ENCODE measurements at regions not wholly inside any gene's neighbourhood (a gene's known extent, or its start where the extent isn't known, plus 50 kb on each side); places are given as distances from the start of the nearest gene placed in this dataset.

GRCh38 chr3:177597311-177598096 lies 400.2 kb upstream of the TBL1XR1 start (continued):
- TF ChIP-seq RAD21 (IDR thresholded peaks at IDR 0.05 in 1 of 2, conservative IDR thresholded peaks at IDR 0.05 in 1 of 2; ENCODE audit: low read depth in 2 of 2, low read length in 2 of 2): no peak
- TF ChIP-seq TAF7 (optimal IDR thresholded peaks at IDR 0.05; ENCODE audit: borderline replicate concordance, low read depth, low read length): no peak
